ENCODE measurements at regions not wholly inside any gene's neighbourhood (a gene's known extent, or its start where the extent isn't known, plus 50 kb on each side); places are given as distances from the start of the nearest gene placed in this dataset.
"Not testable (repeated sequence)": the region's sequence is repeated elsewhere in the genome, so short reads cannot be mapped to it uniquely, and the experiment has no call there.

DNA sequence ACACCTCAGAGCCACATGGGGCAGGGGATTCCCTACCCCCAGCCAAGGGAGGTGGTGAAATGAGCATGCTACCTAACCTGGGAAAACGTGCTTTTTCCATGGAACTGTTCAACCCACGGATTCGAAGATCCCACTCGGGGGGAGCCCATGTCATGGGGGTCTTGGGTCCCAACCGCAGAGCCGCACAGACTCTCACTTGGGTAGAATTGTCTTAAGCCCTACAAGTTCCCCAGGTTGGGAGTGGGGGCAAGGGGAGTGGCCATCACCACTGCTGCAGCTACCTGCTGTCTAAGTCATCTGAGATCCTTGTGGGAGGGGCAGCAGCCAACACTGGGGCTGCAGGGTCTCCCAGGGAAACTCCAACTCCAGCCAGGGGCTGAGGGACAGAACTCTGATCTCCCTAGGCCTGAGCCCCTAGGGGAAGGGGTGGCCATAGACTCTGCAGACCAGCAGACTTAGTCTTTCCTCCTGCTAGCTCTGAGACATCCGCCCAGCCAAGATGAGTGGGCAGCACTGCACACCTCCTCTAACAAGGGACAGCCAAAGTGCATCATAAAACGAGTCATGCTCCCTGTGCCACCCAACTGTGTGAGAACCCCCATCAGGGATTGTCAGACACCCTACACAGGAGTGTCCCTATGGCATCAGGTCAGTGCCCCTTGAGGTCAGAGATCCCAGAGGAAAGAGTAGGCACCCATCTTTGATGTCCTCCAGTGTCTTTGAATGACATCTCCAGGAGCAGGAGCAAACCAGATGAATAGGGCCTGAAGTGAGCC is 610.4 kb upstream of the SLITRK6 start:
- no peak for DNase-seq (ENCODE audit: low spot score)

DNA sequence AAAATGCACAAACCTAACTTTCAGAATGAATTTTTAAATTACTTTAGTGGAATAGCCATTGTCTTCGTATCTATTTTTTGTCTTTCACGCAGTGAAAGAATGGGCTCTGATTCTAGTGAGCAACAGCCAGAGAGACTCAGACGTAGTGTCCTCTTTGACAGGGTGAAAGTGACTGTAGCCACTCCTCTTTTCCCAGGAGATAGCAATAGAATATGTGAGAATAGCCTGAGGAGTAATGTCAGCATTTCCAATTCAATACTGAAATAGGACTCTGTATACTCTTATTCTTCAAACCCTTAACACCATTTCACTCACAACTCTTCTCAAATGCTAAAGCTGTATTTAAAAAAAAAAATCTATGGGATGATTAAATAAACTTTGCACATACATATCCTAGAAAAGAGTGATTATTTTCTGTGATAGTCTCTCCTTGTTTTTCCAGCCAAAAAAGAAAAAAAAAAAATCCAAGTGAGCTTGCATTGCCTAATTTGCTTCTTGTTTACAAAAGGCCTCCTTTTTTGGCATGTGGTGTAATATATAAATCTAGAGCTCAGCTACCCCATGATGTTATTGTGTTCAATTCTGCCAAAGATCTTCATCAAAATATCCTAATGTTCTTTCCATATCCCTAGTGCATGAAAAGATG is 626.1 kb upstream of the SLITRK6 start:
- no peak for DNase-seq (ENCODE audit: low spot score)

DNA sequence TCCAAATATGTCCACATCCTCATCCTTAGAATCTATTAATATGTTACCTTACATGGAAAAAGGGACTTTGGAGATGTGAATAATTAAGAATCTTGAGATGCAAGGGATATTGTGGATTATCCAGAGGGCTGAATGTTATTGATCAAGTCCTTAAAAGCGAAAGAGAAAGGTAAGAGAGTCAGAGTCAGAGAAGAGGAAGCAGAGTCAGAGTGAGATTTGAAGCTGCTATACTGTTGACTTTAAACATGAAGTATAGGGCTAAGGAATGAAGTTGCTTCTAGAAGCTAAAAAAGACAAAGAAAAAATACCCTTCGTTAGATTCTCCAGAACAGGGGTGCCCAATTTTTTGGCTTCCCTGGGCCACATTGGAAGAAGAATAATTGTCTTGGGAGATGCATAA is 627.2 kb upstream of the SLITRK6 start:
- no peak for DNase-seq (ENCODE audit: low spot score)

DNA sequence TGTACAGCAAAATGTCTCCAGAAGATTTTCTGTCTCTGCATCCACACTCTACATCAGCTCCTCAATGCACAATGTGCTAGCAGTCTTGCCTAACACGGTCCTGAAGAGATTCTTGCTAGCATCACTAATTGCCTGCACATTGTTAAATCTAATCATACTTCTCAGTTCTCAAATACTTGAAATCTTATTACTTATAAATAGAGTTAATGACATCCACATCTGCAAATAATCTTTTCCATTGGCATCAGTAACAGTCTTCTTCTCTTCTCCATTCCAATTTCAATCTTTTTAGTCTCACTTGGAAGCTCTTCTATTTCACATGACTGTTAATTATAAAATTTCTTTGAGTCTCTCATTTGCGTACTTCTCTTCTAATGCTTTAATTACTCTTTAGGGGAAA is 630.5 kb upstream of the SLITRK6 start:
- no peak for DNase-seq (ENCODE audit: low spot score)

DNA sequence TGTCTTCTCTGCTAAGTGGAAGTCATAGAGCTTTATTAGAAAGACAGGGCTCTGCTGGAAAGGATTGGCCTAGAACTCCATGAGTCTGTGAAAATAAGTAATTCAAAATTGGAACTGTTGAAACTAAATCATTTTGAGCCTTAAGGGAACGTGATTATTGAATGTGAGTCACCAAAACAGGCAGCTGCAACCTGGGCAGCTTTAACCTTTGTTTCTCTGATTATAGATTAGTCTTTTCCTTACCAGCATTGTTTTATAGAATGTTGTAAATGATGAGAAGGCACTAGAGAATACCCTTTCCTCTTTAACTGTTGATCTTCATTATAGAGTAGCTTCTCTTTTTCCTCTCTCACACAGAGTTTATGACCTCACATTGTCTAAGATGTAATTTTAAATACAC is 638.8 kb upstream of the SLITRK6 start:
- no peak for DNase-seq (ENCODE audit: low spot score)

DNA sequence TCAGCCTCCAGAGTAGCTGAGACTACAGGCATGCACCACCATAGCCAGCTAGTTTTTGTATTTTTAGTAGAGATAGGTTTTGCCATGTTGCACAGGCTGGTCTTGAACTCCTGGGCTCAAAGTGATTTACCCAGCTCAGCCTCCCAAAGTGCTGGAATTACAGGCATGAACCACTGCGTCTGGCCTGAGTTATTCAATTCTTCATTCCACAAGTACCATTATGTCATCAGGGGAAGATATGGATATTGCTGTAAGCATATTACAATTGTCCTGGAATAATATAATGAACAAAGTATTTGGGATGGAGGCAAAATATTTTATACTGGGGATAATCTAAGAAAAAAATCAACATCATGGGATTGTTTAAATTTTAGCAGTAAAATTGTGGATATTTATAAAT is 646.0 kb upstream of the SLITRK6 start:
- DNase-seq (ENCODE audit: low spot score) = no peak

DNA sequence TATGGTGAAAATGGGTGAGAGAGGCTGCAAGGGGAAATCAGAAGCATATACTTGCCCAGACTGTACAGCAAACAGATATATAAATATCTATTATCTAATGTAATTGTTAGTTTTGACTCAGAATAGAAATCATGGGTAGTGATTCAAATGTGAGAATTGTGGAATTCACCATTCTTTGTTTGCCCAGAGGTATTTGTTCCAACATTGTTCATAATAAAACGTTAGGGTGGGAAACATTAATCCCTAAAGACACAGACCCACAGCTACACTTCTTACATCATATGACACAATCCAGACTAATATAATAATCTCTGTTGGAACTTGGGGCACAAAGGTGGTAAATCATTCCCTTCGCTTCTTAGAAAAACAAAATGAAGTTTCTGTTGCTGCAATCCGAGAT is 646.5 kb upstream of the SLITRK6 start:
- DNase-seq (ENCODE audit: low spot score) = no peak

DNA sequence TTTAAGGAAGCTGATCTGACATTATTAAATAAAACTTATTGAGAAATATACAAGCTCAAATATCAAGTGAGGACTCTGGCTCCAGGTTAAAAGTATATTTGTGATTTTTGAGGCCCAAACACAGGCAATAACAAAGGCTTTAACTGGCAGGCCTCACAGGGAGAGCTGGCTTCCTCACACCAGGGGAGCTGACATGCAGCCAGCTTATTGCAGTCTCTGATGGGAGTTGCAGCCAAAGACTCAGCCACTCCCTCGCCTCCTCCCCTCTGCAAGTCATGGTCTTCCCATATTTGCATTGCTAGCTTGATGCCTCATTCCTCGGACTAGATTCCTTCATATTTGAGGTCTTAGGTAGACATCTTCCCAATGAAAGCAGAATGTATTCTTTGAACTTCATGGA is 647.1 kb upstream of the SLITRK6 start:
- no peak for DNase-seq (ENCODE audit: low spot score)

DNA sequence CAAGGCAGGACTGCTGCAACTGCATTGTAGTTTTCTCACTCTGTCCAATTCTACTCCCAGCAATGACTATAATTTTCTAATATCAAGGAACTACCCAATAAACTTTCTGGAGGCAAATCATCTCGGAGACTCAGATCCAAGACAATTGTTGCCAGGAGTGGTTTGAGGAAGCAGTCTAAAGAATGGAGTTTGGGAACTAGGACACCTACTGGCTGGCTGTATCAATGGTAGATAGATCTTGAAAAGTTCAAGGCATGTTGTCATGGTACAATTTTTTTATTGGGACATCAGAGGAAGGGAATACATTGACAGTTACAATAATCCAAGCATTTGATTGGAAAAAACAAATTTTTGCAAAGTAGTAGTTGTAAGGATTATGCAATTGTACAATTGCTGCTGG is 648.3 kb upstream of the SLITRK6 start:
- DNase-seq (ENCODE audit: low spot score) = no peak

DNA sequence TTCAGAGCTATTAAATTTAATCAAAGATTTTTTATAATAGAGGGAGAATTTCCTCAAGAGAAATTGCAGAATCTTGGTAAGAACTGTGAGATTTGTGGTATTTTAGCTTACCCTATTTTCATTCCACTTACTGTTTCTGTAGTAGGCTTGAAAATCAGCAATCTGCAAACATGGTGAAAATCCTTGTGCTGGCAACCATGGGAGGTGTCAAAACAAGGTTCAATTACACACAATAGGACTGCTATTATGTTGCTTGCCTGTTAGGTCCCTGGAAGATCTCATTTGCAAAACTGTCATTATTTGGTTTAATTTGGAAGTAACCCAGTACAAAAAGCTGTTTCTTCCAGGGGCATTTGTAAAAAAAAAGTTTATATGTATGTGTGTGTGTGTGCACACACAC is 662.8 kb upstream of the SLITRK6 start:
- no peak for DNase-seq (ENCODE audit: low spot score)

DNA sequence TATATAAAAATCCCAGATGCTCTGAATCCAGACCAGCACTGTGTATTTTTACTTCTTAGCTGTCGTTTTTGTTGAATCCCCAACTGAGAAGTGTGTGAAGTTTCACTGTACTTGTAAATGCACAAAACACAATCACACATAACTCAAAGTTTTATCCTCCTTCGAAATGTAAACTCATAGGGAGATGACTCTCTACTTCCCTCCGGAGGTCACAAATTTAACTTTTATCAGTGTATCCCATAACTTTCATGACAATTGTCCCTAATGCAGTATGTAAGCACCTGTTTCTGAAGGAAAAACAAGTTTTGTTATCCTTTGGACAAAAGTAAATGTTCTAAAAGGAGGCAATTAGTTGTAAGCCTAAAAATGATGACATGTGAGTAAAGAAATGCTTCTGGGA is 665.0 kb upstream of the SLITRK6 start:
- DNase-seq (ENCODE audit: low spot score) = no peak

DNA sequence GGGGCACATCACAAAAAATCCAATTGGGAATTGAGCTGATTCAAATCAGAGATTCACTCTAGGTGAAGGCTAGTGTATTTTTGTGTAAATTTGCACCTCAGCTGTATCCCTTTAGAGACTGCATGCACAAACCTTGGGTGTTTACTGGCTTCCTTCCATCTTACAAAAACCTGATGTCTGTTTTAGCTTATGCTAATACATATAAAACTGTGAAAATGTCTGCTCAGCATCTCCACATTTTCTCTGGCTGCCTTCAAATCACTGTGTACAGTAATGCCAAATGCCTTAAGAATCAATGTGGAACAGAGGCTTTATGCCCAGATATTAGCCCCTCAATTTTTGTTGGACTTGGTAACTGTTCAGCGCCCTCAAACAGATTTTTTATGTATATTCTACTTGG is 675.8 kb upstream of the SLITRK6 start:
- no peak for DNase-seq (ENCODE audit: low spot score)

DNA sequence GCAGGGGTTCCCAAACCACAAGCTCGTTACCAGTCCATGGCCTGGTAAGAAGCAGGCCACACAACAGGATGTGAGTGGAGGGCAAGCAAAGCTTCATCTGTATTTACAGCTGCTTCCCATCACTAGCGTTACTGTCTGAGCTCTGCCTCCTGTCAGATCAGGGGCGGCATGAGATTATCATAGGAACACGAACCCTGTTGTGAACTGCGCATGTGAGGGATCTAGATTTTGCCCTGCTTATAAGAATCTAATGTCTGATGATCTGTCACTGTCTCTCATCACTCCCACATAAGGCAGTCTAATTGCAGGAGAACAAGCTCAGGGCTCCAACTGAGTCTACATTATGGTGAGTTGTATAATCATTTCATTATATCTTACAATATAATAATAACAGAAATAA is 677.4 kb upstream of the SLITRK6 start:
- no peak for DNase-seq (ENCODE audit: low spot score)

DNA sequence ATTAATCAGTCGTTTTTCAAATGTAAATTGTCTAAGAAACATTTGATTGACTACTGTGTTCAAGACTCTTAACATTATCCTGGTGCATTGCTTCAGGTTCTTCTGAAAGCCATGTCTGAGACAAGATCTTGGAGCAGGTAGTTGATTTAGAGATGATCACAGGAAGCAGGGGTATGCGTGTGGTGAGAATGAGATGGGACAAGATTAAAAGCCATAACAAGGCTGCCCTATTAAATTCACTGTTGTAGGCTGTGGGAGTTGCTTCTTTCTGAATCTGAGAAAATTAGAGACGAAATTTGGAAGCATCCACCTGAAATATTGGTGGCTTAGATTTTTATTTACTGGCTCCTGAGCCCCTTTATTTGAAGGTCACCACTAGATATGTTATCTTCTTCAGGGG is 687.4 kb upstream of the SLITRK6 start:
- no peak for DNase-seq (ENCODE audit: low spot score)

DNA sequence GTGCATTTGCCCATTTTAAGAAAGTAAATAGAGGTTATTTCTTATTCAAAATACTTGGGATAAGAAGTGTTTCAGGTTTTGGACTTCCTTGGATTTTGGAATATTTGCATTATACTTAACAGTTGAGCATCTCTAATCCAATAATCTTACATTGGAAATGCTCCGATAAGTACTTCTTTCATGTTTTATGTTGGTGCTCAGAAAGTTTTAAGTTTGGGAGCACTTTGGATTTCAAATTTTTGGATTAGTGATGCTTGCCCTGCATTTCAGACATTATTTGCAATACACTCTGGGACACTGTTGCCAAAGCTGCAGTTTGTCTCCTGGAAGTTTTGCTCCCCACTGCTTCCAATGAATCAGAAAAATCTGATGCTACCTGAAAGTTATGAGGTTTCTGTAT is 691.9 kb upstream of the SLITRK6 start:
- no peak for DNase-seq (ENCODE audit: low spot score)

DNA sequence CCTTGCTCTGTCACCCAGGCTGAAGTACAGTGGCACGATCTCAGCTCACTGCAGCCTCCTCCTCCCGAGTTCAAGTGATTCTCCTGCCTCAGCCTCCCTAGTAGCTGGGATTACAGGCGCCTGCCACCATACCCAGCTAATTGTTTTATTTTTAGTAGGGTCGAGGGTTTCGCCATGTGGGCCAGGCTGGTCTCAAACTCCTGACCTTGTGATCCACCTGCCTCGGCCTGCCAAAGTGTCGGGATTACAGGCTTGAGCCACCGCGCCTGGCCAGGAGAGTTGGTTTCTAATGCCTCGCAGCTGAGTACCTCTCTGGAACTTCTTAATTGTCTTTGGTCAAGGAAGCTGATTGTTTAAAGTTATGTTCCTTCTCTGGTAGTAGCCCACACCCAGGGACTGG is 702.7 kb upstream of the SLITRK6 start:
- DNase-seq (ENCODE audit: low spot score) = not testable (repeated sequence)

DNA sequence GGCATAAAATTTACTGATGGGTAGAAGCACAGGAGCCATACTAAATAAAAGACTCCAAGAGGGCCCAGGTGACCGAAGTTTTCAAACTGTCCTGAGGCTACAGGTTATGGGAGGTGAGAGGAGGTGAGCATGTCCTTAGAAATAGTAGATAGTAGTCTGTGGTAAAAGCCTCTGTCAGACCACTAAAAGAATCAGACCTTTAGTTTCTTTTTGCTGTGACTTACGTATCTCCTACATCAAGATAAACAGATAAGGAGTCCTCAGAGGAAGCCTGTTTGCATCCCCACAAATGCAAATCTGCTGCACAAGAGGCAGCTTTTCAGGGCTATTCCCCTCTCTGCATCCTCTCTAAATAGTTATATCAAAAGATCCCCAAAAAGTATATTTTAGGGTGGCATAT is 711.6 kb upstream of the SLITRK6 start:
- DNase-seq (ENCODE audit: low spot score) = no peak

DNA sequence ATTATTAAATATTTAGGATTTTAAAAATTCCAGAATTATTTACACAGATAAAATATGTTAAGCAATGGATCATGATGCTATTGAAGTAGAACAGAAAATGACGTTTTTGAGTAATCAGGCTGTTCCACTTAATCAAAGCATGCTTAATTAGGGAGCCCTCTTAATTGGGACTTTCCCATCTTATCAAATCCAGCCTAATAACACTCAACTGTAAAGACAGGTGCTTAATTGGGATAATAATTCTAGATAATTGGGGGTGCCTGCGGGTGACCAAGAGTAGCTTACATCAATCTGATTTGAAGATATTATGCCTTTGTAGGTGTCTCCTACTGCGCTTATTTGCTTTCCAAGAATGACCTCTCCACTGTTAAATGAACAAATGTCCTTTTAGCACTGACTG is 742.2 kb upstream of the SLITRK6 start:
- DNase-seq (ENCODE audit: low spot score) = no peak

DNA sequence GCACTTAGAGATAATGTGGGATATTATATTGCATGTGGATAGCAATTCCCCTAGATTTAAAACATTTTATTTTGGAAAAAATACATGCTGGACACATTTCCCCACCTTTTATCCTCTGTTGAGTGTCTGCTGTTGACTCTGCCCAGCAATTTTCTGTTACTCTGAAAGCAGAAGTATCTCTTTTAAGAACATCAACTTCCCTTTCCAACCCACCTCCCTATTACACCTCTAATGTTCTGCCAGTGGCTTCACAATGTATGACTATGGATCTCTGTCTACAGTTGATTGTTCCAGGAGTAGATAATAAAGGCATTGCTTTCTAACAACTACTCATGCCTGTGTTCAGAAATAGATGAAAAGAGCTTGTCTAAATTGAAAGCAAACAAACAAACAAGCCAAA is 754.8 kb upstream of the SLITRK6 start:
- no peak for DNase-seq (ENCODE audit: low spot score)

DNA sequence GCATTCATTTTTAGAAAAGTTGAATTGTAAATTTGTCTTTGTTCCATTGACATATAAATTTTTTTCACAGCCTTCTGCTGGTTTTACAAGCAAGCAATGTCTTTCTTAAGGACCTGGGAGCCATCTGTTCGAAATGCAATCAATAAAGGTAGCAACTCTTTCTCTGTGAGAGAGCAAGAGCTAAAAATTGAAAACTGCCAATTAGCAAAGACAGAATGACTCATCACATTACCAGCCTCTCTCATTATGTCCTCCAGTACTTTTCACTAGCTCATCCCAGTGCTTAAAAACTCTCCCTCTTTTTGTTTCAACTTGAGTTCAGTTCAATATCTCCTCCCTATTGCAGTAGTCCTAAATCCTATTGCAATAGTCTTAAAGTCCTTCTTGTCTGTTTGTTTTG is 760.7 kb upstream of the SLITRK6 start:
- no peak for DNase-seq (ENCODE audit: low spot score)

DNA sequence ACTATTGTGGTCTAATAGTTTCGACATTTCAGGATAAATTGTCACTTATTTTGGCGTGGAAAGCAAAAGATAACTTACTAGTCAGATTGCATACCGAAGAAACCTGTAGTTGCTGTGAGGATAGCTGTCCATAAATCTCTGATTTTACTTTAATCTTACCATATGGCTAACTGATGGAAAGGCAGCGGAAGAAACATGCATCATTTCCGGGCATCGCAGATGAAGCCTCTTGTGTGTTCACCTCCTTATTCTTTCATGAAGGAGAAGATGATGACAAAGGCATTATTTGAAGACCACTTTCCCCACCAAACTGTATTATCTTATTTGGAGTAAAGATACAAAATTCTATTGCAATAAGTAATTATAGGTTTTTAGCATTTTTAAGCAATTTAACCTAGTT is 763.6 kb upstream of the SLITRK6 start:
- DNase-seq (ENCODE audit: low spot score) = no peak

DNA sequence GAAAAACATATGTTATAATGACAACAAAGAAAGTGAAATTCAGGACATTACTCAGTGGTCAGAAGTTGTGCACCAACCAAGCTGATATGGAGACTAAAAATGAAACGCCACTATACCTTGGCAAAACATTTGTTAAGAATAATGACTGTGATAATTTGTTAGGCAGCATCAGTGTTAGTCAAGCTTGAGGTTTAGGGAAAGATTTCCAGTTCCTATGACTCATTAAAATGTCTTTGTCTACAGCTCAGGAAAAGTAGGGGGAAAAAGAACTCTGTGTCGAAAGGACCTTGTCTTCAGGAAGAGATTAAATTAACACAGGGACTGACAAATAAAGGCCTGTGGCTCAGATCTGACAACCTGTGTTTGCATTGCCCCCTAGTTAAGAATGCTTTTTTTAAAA is 764.1 kb upstream of the SLITRK6 start:
- DNase-seq (ENCODE audit: low spot score) = no peak

DNA sequence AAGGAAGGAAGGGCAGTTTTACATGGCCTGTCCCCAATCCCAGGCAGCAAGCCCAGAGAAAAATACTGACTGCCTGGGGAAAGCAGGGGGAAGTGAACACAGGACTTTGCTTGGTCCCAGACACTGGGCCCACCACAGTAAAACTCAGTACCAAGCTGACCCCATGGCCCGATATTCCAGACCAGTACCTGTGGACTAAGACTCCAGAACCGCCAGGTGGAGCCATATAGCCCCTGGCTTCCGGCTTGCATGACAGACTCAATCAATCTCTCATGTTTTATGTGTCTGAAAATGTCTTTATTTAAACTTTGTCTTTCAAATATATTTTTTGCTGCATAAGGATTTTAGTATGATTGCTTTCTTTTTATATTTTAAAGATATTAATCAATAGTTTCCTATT is 767.9 kb upstream of the SLITRK6 start:
- no peak for DNase-seq (ENCODE audit: low spot score)
